ENCODE measurements at regions not wholly inside any gene's neighbourhood (a gene's known extent, or its start where the extent isn't known, plus 50 kb on each side); places are given as distances from the start of the nearest gene placed in this dataset.
A peak's percentile ranks its signal among the peaks of the same experiment; 100 is the strongest.

DNA sequence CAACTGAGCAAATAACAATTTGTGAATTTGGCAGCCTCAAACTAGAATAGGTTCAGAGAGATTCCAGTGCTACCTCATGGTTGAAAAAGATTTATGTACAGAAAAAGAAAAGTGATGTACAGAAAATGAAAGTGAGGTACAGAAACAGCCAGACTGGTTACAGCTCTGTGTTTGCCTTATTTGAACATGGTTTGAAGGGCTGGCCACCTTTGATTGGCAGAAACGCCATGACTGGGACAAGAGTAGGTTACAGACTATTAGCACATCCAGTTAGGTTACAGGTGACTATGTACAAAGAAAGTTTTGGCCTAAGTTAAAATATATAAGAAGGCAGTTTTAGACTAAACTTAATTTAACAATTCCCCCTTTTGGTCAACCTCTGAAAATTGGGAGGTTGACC, 309.4 kb downstream of the BTG1 start:
- no peaks in the 10 kb centered on the region for H3K4me1 ChIP-seq
- no peak overlapping the region for H3K27ac ChIP-seq
- no peak for ATAC-seq
- 78 to 100% methylated on average over 1 of the region's 1 CpG for WGBS, 2 donors (ENCODE audit: low coverage in 1 of 2)
- H3K36me3 ChIP-seq: no peaks in the 10 kb centered on the region
- H3K9me3 ChIP-seq: peaks cover 0 to 5% (median 0%) of the 10 kb centered on the region in 3 donors
- no peak overlapping the region for H3K4me3 ChIP-seq
- no peaks in the 10 kb centered on the region for H3K27me3 ChIP-seq
- TF ChIP-seq, protein P1, sequence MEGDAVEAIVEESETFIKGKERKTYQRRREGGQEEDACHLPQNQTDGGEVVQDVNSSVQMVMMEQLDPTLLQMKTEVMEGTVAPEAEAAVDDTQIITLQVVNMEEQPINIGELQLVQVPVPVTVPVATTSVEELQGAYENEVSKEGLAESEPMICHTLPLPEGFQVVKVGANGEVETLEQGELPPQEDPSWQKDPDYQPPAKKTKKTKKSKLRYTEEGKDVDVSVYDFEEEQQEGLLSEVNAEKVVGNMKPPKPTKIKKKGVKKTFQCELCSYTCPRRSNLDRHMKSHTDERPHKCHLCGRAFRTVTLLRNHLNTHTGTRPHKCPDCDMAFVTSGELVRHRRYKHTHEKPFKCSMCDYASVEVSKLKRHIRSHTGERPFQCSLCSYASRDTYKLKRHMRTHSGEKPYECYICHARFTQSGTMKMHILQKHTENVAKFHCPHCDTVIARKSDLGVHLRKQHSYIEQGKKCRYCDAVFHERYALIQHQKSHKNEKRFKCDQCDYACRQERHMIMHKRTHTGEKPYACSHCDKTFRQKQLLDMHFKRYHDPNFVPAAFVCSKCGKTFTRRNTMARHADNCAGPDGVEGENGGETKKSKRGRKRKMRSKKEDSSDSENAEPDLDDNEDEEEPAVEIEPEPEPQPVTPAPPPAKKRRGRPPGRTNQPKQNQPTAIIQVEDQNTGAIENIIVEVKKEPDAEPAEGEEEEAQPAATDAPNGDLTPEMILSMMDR (IDR thresholded peaks at IDR 0.05): no peak
- TF ChIP-seq POLR2A (IDR thresholded peaks at IDR 0.05): no peak
- no peak for TF ChIP-seq POLR2AphosphoS5 (IDR thresholded peaks at IDR 0.05)
- no peak for TF ChIP-seq EP300 (IDR thresholded peaks at IDR 0.05)

DNA sequence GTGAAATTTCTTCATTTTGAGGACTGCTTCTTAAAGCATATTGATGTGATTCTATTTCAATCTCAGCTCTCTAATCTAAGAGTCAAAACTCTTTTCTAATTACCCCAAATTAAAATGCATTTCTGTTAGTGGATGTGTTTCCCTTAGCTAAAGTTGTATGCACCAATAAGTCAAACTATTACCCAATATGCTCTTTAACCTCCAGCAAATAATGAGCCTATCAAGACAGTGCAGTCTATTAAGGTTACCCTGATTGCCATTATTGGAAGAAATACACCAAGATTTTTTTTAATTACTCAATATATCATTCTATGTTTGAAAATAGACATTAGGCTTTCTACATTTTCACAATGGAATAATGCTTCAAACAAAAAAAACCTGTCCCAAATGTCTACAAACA, 310.0 kb downstream of the BTG1 start:
- no peaks in the 10 kb centered on the region for H3K36me3 ChIP-seq
- no peak overlapping the region for H3K4me3 ChIP-seq
- TF ChIP-seq, protein P1 (IDR thresholded peaks at IDR 0.05): no peak
- TF ChIP-seq POLR2AphosphoS5 (IDR thresholded peaks at IDR 0.05) (no peak), EP300 (IDR thresholded peaks at IDR 0.05) (no peak), POLR2A (IDR thresholded peaks at IDR 0.05) (no peak)
- H3K4me1 ChIP-seq: no peaks in the 10 kb centered on the region
- no peak for ATAC-seq
- no peaks in the 10 kb centered on the region for H3K27me3 ChIP-seq
- H3K27ac ChIP-seq: no peak overlapping the region
- H3K9me3 ChIP-seq: peaks cover 0 to 1% (median 0%) of the 10 kb centered on the region in 3 donors

DNA sequence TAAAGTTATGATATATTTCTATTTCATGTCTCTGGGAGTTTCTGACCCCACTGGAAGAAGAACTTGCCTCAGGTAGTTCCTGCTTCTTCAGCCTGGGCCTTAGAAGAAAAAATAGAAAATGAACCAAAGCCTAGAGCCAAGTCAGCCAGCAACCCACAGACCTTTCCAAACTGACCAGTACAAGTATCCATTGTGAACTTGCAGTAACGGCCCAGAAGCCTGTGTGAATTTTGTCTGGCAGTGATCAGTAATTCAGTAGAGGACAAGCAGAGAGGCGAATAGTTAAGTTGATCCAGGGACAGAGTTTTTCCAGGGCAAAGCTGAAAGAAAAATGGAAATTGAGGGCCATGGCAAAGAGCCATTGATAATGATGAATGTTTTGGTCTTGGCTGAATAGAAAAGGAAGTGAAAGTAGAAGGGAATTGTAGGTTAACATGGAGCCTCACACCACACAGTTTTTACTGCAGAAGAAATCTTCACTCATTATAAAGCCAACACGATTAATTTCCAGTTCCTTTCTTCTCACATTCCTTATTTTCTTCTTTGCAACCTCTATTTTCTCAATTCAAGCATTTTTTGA, 311.8 kb downstream of the BTG1 start:
- Histone ChIP-seq H3K4me3 (no peak overlapping the region), H3K9me3 (no peaks in the 10 kb centered on the region), H3K27me3 (no peaks in the 10 kb centered on the region), H3K4me1 (no peaks in the 10 kb centered on the region), H3K36me3 (no peaks in the 10 kb centered on the region), H3K27ac (peak overlapping the region in 1 of 4 donors; percentile 29)
- TF ChIP-seq, protein P1 (IDR thresholded peaks at IDR 0.05): no peak
- TF ChIP-seq POLR2A (IDR thresholded peaks at IDR 0.05): no peak
- no peak for TF ChIP-seq POLR2AphosphoS5 (IDR thresholded peaks at IDR 0.05)
- TF ChIP-seq EP300 (IDR thresholded peaks at IDR 0.05): no peak
- 52 to 60% methylated on average over 3 of the region's 3 CpGs for WGBS, 2 donors (ENCODE audit: low coverage in 1 of 2)
- no peak for ATAC-seq

DNA sequence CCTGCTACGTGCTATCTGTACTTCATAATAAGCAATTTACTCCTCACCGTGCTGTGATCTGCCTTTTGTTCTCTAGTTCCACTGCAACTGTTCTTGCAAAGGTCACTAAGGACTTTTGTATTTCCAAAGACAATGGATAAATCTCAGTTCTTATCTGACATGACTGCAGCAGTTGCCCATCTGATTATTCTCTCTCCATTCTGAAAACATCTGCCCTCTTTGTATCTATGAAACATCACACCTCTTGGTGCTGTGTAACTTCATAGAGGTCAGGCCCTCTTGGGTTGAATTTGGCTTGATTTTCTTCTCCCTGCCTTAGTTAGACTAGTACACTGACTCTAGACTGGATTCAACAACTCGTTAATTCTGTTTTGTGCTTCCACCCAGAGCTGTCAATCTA, 319.6 kb downstream of the BTG1 start:
- no peaks in the 10 kb centered on the region for H3K27me3 ChIP-seq
- no peak for TF ChIP-seq POLR2A (IDR thresholded peaks at IDR 0.05)
- TF ChIP-seq, protein P1 (IDR thresholded peaks at IDR 0.05): no peak
- no peak for TF ChIP-seq POLR2AphosphoS5 (IDR thresholded peaks at IDR 0.05)
- no peak for TF ChIP-seq EP300 (IDR thresholded peaks at IDR 0.05)
- H3K4me1 ChIP-seq: no peaks in the 10 kb centered on the region
- H3K27ac ChIP-seq: no peak overlapping the region
- no peaks in the 10 kb centered on the region for H3K36me3 ChIP-seq
- H3K4me3 ChIP-seq: no peak overlapping the region
- 83 to 86% methylated on average over 3 of the region's 3 CpGs for WGBS, 2 donors (ENCODE audit: low coverage in 1 of 2)
- no peaks in the 10 kb centered on the region for H3K9me3 ChIP-seq
- no peak for ATAC-seq

DNA sequence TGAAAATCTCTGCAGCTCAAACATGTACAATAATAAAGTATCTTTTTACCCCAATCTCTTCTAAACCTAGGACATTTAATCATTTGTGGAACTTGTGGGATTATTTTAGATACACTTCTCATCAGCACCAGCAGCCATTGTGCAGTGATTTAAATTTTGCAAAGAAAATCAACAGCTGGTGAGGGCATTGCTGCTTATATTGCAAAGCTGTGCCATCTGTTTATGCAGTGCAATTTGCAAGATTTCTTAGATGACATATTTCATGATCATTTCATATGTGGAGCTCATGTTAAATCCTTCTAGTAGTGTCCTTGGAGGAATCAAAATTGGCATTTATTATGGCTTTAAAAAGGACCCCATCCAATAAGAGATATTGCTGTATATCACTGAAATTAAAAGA, 320.7 kb downstream of the BTG1 start:
- Histone ChIP-seq H3K36me3 (no peaks in the 10 kb centered on the region), H3K9me3 (peaks cover 0 to 5% (median 0%) of the 10 kb centered on the region in 3 donors), H3K27me3 (no peaks in the 10 kb centered on the region), H3K4me3 (no peak overlapping the region), H3K27ac (no peak overlapping the region), H3K4me1 (no peaks in the 10 kb centered on the region)
- ATAC-seq: no peak
- TF ChIP-seq EP300 (IDR thresholded peaks at IDR 0.05) (no peak), POLR2A (IDR thresholded peaks at IDR 0.05) (no peak), POLR2AphosphoS5 (IDR thresholded peaks at IDR 0.05) (no peak)
- TF ChIP-seq, protein P1 (IDR thresholded peaks at IDR 0.05): no peak
